Stomach (tissue), 4 donors: ENCODE measurements at regions not wholly inside any gene's neighbourhood (a gene's known extent, or its start where the extent isn't known, plus 50 kb on each side); places are given as distances from the start of the nearest gene placed in this dataset.

Experiments
- CTCF ChIP-seq, 7 experiments: fragments of 450-650 bp in 4 of 7; fragments of 200-600 bp in 3 of 7; sonication (generic) in 3 of 7; IDR thresholded peaks; one replicate each; pipeline ENCODE4 v1.5.1; 2016 to 2019; ENCODE audit warnings: antibody characterized with exemption in 7 of 7, control low read depth in 2 of 7, mild to moderate bottlenecking in 1 of 7
- POLR2A ChIP-seq, 4 donors: fragments of 450-650 bp; IDR thresholded peaks; one replicate each; pipeline ENCODE4 v1.6.1; 2016; ENCODE audit warnings: antibody characterized with exemption in 4 of 4, control low read depth in 2 of 4, mild to moderate bottlenecking in 1 of 4, moderate library complexity in 1 of 4

- TF ChIP-seq CTCF (IDR thresholded peaks at IDR 0.05) (no peak), POLR2A (IDR thresholded peaks at IDR 0.05) (no peak)
These were observed 277.2 kb downstream of the BCL2 start for GRCh38 chr18:63042351-63042750.
